GM23338 (cell line): ENCODE measurements at regions not wholly inside any gene's neighbourhood (a gene's known extent, or its start where the extent isn't known, plus 50 kb on each side); places are given as distances from the start of the nearest gene placed in this dataset.

Source experiments
- ATAC-seq: fragments of 200-7000 bp; cut with Tn5 transposase; 3 replicates; pipeline ENCODE4 v1.9.1; 2020
- DNase-seq: peaks from one replicate; pipeline ENCODE4 v3.0.0-alpha.2; 2015; ENCODE audit warnings: low spot score
- H2AFZ ChIP-seq: fragments of 200-600 bp; sonication (generic); 2 replicates; pipeline ENCODE4 v1.8.0; 2016; ENCODE audit warnings: antibody characterized with exemption, mild to moderate bottlenecking, moderate library complexity
- H3F3A ChIP-seq: fragments of 200-600 bp; sonication (generic); replicated peaks from 2 replicates; pipeline ENCODE4 v1.8.0; 2017; ENCODE audit warnings: antibody characterized with exemption, mixed run types, low read depth
- H3K27ac ChIP-seq: fragments of 200-600 bp; sonication (generic); 2 replicates; pipeline ENCODE4 v1.6.1; 2016; ENCODE audit warnings: low read depth
- H3K27me3 ChIP-seq: fragments of 200-600 bp; sonication (generic); 2 replicates; pipeline ENCODE4 v1.8.0; 2016; ENCODE audit warnings: mild to moderate bottlenecking, mixed run types, moderate library complexity; ENCODE audit not compliant: insufficient read depth
- H3K36me3 ChIP-seq: fragments of 200-600 bp; sonication (generic); 2 replicates; pipeline ENCODE4 v1.8.0; 2016; ENCODE audit warnings: mild to moderate bottlenecking; ENCODE audit not compliant: insufficient read depth
- H3K4me1 ChIP-seq: fragments of 200-600 bp; sonication (generic); 2 replicates; pipeline ENCODE4 v1.8.0; 2016; ENCODE audit warnings: mild to moderate bottlenecking, moderate library complexity; ENCODE audit not compliant: insufficient read depth
- H3K4me2 ChIP-seq: fragments of 200-600 bp; sonication (generic); 2 replicates; pipeline ENCODE4 v1.7.1; 2017; ENCODE audit warnings: mixed run types
- H3K4me3 ChIP-seq: fragments of 200-600 bp; sonication (generic); 2 replicates; pipeline ENCODE4 v1.6.1; 2016; ENCODE audit warnings: mixed run types
- H3K79me2 ChIP-seq: fragments of 200-600 bp; sonication (generic); replicated peaks from 2 replicates; pipeline ENCODE4 v1.8.0; 2017; ENCODE audit warnings: mild to moderate bottlenecking; ENCODE audit not compliant: insufficient read depth
- H3K9me2 ChIP-seq: fragments of 200-600 bp; sonication (generic); 2 replicates; pipeline ENCODE4 v1.8.0; 2017; ENCODE audit not compliant: insufficient read depth
- H4K20me1 ChIP-seq: fragments of 200-600 bp; sonication (generic); replicated peaks from 2 replicates; pipeline ENCODE4 v1.8.0; 2017; ENCODE audit warnings: mild to moderate bottlenecking; ENCODE audit not compliant: insufficient read depth
- H3K27ac Mint-ChIP-seq: 2 replicates; pipeline ENCODE4 v1.8.0; 2020; ENCODE audit warnings: inconsistent platforms, mild to moderate bottlenecking, moderate library complexity, mixed read lengths
- H3K27me3 Mint-ChIP-seq: 3 replicates; pipeline ENCODE4 v1.8.0; 2022; ENCODE audit warnings: low read depth, mild to moderate bottlenecking, moderate library complexity, mixed read lengths, inconsistent platforms; ENCODE audit not compliant: insufficient read depth, poor library complexity
- H3K36me3 Mint-ChIP-seq: 3 replicates; pipeline ENCODE4 v1.8.0; 2021; ENCODE audit warnings: low read depth, mild to moderate bottlenecking, inconsistent platforms, moderate library complexity, mixed read lengths
- H3K4me1 Mint-ChIP-seq: 3 replicates; pipeline ENCODE4 v1.8.0; 2020; ENCODE audit warnings: mild to moderate bottlenecking, inconsistent platforms, mixed read lengths
- H3K4me3 Mint-ChIP-seq: 3 replicates; pipeline ENCODE4 v1.8.0; 2021; ENCODE audit warnings: moderate library complexity, mild to moderate bottlenecking, inconsistent platforms, mixed read lengths
- H3K9me3 Mint-ChIP-seq: 3 replicates; pipeline ENCODE4 v1.8.0; 2020; ENCODE audit warnings: moderate library complexity, mild to moderate bottlenecking, inconsistent platforms, mixed read lengths
- CREB1 ChIP-seq: fragments of 250-450 bp; sonication (Bioruptor Pico); IDR thresholded peaks from 2 replicates; pipeline ENCODE4 v1.5.0; 2020; ENCODE audit warnings: low read depth, mild to moderate bottlenecking, moderate library complexity
- EZH2 ChIP-seq: fragments of 200-600 bp; sonication (generic); IDR thresholded peaks from one replicate; pipeline ENCODE4 v1.8.0; 2017; ENCODE audit warnings: antibody characterized with exemption, mild to moderate bottlenecking, low read depth; ENCODE audit not compliant: unreplicated experiment
- EZH2phosphoT487 ChIP-seq: fragments of 200-600 bp; sonication (generic); IDR thresholded peaks from one replicate; pipeline ENCODE4 v1.8.1; 2018; ENCODE audit warnings: antibody characterized with exemption; ENCODE audit not compliant: unreplicated experiment
- JUNB ChIP-seq: IDR thresholded peaks from one replicate; pipeline ENCODE4 v1.6.1; 2016; ENCODE audit warnings: antibody characterized with exemption; ENCODE audit not compliant: unreplicated experiment
- NANOG ChIP-seq: IDR thresholded peaks from 2 replicates; pipeline ENCODE4 v1.6.1; 2016; ENCODE audit warnings: antibody characterized with exemption, borderline replicate concordance
- POLR2AphosphoS5 ChIP-seq: IDR thresholded peaks from 2 replicates; pipeline ENCODE4 v1.6.1; 2016; ENCODE audit warnings: antibody characterized with exemption, low read depth
- STAT1 ChIP-seq: IDR thresholded peaks from one replicate; pipeline ENCODE4 v1.6.1; 2016; ENCODE audit warnings: antibody characterized with exemption; ENCODE audit not compliant: unreplicated experiment
- ZNF114 ChIP-seq: fragments of 250-450 bp; sonication (Bioruptor Pico); IDR thresholded peaks from 2 replicates; pipeline ENCODE4 v1.5.0; 2020; ENCODE audit warnings: mild to moderate bottlenecking, moderate library complexity
- ZNF331 ChIP-seq: fragments of 250-450 bp; sonication (Bioruptor Pico); IDR thresholded peaks from 2 replicates; pipeline ENCODE4 v1.5.0; 2020; ENCODE audit warnings: low read depth, mild to moderate bottlenecking, moderate library complexity
- TF ChIP-seq, protein P1 (sequence below): IDR thresholded peaks from one replicate; pipeline ENCODE4 v1.6.1; 2018; ENCODE audit warnings: antibody characterized with exemption; ENCODE audit not compliant: unreplicated experiment
- TF ChIP-seq, protein P2 (sequence below), 2 experiments: fragments of 200-600 bp in 1 of 2; sonication (generic) in 1 of 2; conservative IDR thresholded peaks; 2 replicates each; pipeline versions ENCODE4 v1.5.1 to v1.6.1; 2016 to 2017; ENCODE audit warnings: antibody characterized with exemption in 2 of 2, low read depth in 2 of 2, mild to moderate bottlenecking in 2 of 2, moderate library complexity in 1 of 2
- TF ChIP-seq, protein P3 (sequence below): IDR thresholded peaks from 2 replicates; pipeline ENCODE4 v1.6.1; 2016; ENCODE audit warnings: antibody characterized with exemption
- TF ChIP-seq, protein P4 (sequence below): fragments of 250-450 bp; sonication (Bioruptor Pico); IDR thresholded peaks from 2 replicates; pipeline ENCODE4 v1.5.0; 2020; ENCODE audit warnings: mild to moderate bottlenecking, moderate library complexity

DNA sequence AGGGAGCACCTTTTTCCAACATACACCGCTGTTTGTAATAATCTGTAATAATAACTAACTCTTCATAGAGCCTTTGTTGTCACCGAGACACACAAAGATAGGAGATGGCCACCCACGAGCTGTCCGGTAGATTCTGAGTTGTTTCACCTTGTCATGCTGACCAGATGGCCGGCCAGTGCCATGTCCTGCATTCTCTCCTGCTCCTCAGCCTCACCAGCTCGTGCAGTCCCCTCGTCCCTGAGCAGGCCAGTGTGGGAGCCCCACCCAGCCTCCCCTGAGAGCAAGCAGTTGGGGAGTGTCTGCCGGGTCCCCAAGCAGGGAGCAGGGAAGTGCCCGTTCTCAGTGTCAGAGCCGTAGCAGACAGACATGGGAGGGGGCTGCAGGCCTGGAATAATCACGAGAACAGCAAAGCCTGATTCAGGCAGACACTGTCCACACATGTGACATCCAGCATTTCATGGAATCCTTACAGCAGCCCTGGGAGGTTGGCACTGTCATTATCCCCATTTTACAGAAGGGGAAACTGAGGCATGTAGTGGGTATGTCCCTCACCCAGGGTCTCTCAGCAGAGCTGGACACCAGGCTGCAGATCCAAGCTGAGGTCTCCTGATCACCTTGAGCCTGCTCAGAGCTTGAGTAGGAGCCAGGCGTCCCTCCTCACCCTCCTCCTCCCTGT is 178.5 kb upstream of the CIBAR2 start:
- Histone ChIP-seq H3K27ac (no peak overlapping the region), H3K4me2 (no peak overlapping the region), H3K4me3 (no peak overlapping the region), H3K4me1 (no peaks in the 10 kb centered on the region; the same call in 1 of the 2 replicates), H2AFZ (no peak overlapping the region), H3F3A (no peaks in the 10 kb centered on the region), H3K36me3 (no peaks in the 10 kb centered on the region), H3K27me3 (no peaks in the 10 kb centered on the region), H3K79me2 (no peaks in the 10 kb centered on the region), H3K9me2 (no peaks in the 10 kb centered on the region), H4K20me1 (no peaks in the 10 kb centered on the region; the same call in 1 of the 2 replicates)
- Mint-ChIP-seq H3K27ac (no peak overlapping the region; the same call in 1 of the 2 replicates), H3K9me3 (no peaks in the 10 kb centered on the region; the same call in 2 of the 3 replicates), H3K36me3 (peaks cover 5% of the 10 kb centered on the region; the same call in 1 of the 3 replicates), H3K4me3 (no peak overlapping the region), H3K27me3 (peaks cover 10% of the 10 kb centered on the region), H3K4me1 (peaks cover 13% of the 10 kb centered on the region)
- DNase-seq: no peak
- TF ChIP-seq JUNB: no peak
- TF ChIP-seq, protein P1, sequence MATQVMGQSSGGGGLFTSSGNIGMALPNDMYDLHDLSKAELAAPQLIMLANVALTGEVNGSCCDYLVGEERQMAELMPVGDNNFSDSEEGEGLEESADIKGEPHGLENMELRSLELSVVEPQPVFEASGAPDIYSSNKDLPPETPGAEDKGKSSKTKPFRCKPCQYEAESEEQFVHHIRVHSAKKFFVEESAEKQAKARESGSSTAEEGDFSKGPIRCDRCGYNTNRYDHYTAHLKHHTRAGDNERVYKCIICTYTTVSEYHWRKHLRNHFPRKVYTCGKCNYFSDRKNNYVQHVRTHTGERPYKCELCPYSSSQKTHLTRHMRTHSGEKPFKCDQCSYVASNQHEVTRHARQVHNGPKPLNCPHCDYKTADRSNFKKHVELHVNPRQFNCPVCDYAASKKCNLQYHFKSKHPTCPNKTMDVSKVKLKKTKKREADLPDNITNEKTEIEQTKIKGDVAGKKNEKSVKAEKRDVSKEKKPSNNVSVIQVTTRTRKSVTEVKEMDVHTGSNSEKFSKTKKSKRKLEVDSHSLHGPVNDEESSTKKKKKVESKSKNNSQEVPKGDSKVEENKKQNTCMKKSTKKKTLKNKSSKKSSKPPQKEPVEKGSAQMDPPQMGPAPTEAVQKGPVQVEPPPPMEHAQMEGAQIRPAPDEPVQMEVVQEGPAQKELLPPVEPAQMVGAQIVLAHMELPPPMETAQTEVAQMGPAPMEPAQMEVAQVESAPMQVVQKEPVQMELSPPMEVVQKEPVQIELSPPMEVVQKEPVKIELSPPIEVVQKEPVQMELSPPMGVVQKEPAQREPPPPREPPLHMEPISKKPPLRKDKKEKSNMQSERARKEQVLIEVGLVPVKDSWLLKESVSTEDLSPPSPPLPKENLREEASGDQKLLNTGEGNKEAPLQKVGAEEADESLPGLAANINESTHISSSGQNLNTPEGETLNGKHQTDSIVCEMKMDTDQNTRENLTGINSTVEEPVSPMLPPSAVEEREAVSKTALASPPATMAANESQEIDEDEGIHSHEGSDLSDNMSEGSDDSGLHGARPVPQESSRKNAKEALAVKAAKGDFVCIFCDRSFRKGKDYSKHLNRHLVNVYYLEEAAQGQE: no peak
- no peak for TF ChIP-seq CREB1 (CRISPR knock-in tag)
- no peak for TF ChIP-seq EZH2
- TF ChIP-seq, protein P2, sequence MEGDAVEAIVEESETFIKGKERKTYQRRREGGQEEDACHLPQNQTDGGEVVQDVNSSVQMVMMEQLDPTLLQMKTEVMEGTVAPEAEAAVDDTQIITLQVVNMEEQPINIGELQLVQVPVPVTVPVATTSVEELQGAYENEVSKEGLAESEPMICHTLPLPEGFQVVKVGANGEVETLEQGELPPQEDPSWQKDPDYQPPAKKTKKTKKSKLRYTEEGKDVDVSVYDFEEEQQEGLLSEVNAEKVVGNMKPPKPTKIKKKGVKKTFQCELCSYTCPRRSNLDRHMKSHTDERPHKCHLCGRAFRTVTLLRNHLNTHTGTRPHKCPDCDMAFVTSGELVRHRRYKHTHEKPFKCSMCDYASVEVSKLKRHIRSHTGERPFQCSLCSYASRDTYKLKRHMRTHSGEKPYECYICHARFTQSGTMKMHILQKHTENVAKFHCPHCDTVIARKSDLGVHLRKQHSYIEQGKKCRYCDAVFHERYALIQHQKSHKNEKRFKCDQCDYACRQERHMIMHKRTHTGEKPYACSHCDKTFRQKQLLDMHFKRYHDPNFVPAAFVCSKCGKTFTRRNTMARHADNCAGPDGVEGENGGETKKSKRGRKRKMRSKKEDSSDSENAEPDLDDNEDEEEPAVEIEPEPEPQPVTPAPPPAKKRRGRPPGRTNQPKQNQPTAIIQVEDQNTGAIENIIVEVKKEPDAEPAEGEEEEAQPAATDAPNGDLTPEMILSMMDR (conservative IDR thresholded peaks at IDR 0.05; ENCODE audit: low read depth in 2 of 2): no peak
- TF ChIP-seq ZNF331: no peak
- TF ChIP-seq, protein P3, sequence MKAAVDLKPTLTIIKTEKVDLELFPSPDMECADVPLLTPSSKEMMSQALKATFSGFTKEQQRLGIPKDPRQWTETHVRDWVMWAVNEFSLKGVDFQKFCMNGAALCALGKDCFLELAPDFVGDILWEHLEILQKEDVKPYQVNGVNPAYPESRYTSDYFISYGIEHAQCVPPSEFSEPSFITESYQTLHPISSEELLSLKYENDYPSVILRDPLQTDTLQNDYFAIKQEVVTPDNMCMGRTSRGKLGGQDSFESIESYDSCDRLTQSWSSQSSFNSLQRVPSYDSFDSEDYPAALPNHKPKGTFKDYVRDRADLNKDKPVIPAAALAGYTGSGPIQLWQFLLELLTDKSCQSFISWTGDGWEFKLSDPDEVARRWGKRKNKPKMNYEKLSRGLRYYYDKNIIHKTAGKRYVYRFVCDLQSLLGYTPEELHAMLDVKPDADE: no peak
- TF ChIP-seq, protein P4, sequence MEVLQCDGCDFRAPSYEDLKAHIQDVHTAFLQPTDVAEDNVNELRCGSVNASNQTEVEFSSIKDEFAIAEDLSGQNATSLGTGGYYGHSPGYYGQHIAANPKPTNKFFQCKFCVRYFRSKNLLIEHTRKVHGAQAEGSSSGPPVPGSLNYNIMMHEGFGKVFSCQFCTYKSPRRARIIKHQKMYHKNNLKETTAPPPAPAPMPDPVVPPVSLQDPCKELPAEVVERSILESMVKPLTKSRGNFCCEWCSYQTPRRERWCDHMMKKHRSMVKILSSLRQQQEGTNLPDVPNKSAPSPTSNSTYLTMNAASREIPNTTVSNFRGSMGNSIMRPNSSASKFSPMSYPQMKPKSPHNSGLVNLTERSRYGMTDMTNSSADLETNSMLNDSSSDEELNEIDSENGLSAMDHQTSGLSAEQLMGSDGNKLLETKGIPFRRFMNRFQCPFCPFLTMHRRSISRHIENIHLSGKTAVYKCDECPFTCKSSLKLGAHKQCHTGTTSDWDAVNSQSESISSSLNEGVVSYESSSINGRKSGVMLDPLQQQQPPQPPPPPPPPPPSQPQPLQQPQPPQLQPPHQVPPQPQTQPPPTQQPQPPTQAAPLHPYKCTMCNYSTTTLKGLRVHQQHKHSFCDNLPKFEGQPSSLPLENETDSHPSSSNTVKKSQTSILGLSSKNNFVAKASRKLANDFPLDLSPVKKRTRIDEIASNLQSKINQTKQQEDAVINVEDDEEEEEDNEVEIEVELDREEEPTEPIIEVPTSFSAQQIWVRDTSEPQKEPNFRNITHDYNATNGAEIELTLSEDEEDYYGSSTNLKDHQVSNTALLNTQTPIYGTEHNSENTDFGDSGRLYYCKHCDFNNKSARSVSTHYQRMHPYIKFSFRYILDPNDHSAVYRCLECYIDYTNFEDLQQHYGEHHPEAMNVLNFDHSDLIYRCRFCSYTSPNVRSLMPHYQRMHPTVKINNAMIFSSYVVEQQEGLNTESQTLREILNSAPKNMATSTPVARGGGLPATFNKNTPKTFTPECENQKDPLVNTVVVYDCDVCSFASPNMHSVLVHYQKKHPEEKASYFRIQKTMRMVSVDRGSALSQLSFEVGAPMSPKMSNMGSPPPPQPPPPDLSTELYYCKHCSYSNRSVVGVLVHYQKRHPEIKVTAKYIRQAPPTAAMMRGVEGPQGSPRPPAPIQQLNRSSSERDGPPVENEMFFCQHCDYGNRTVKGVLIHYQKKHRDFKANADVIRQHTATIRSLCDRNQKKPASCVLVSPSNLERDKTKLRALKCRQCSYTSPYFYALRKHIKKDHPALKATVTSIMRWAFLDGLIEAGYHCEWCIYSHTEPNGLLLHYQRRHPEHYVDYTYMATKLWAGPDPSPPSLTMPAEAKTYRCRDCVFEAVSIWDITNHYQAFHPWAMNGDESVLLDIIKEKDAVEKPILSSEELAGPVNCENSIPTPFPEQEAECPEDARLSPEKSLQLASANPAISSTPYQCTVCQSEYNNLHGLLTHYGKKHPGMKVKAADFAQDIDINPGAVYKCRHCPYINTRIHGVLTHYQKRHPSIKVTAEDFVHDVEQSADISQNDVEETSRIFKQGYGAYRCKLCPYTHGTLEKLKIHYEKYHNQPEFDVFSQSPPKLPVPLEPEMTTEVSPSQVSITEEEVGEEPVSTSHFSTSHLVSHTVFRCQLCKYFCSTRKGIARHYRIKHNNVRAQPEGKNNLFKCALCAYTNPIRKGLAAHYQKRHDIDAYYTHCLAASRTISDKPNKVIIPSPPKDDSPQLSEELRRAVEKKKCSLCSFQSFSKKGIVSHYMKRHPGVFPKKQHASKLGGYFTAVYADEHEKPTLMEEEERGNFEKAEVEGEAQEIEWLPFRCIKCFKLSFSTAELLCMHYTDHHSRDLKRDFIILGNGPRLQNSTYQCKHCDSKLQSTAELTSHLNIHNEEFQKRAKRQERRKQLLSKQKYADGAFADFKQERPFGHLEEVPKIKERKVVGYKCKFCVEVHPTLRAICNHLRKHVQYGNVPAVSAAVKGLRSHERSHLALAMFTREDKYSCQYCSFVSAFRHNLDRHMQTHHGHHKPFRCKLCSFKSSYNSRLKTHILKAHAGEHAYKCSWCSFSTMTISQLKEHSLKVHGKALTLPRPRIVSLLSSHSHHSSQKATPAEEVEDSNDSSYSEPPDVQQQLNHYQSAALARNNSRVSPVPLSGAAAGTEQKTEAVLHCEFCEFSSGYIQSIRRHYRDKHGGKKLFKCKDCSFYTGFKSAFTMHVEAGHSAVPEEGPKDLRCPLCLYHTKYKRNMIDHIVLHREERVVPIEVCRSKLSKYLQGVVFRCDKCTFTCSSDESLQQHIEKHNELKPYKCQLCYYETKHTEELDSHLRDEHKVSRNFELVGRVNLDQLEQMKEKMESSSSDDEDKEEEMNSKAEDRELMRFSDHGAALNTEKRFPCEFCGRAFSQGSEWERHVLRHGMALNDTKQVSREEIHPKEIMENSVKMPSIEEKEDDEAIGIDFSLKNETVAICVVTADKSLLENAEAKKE (CRISPR knock-in tag): no peak
- TF ChIP-seq NANOG: no peak
- no peak for TF ChIP-seq STAT1
- no peak for TF ChIP-seq ZNF114
- TF ChIP-seq EZH2phosphoT487: no peak
- TF ChIP-seq POLR2AphosphoS5: no peak
- ATAC-seq: no peak
